ENCODE measurements at regions not wholly inside any gene's neighbourhood (a gene's known extent, or its start where the extent isn't known, plus 50 kb on each side); places are given as distances from the start of the nearest gene placed in this dataset.

DNA sequence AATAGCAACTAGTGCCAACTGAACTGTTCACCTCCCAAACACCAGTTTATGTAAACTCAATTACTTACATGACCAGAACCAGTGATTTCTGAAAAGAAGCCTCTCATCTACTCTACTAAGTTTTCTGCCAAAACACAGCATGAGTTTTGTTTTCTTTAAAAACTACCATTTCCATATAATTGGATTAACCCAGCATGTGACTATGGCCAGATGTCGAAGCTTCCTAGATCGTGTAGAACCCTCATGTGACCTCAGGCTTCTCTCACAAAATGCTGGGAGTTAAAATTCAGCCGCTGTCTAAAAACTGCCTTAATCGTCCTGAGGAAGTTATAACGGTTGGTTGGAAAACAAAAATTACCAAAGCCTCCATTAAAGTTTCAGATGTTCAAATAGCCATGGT, 303.5 kb downstream of the IRX1 start:
- Histone ChIP-seq H3T11ph (ENCODE audit: low read length) (no peak overlapping the region), H2BK20ac (ENCODE audit: low read depth, low read length, poor library complexity, severe bottlenecking) (no peak overlapping the region), H2BK5ac (ENCODE audit: insufficient read length, low read length) (no peak overlapping the region), H3K23ac (ENCODE audit: insufficient read length, low read depth, low read length) (no peak overlapping the region), H3K23me2 (ENCODE audit: insufficient read length, low read depth, low read length, poor library complexity, severe bottlenecking) (no peaks in the 10 kb centered on the region), H3K27ac (ENCODE audit: insufficient read length, low read depth, low read length) (no peak overlapping the region), H3K4me2 (ENCODE audit: insufficient read depth, insufficient read length, low read length) (no peak overlapping the region), H3K9ac (ENCODE audit: extremely low read depth, insufficient read length, low read length) (no peak overlapping the region), H2AFZ (ENCODE audit: low read length) (no peak overlapping the region), H4K8ac (replicated peaks; ENCODE audit: insufficient read length, low read depth, low read length) (no peak overlapping the region), H2AK5ac (ENCODE audit: insufficient read length, low read length) (no peak overlapping the region), H3K4me1 (ENCODE audit: insufficient read depth, low read length) (no peaks in the 10 kb centered on the region), H2BK15ac (ENCODE audit: low read depth, low read length) (no peak overlapping the region), H4K20me1 (ENCODE audit: control insufficient read depth, insufficient read depth, insufficient read length) (no peaks in the 10 kb centered on the region), H3K79me1 (ENCODE audit: insufficient read depth, low read depth, low read length, poor library complexity, severe bottlenecking) (no peaks in the 10 kb centered on the region), H3K9me3 (ENCODE audit: control insufficient read depth, low read depth, low read length) (no peaks in the 10 kb centered on the region), H3K18ac (ENCODE audit: insufficient read length, low read depth, low read length) (no peak overlapping the region), H4K5ac (ENCODE audit: insufficient read length, low read depth, low read length) (no peak overlapping the region), H2BK12ac (ENCODE audit: insufficient read length, low read depth, low read length) (no peak overlapping the region), H3K79me2 (ENCODE audit: insufficient read depth, low read length) (no peaks in the 10 kb centered on the region), H3K4ac (ENCODE audit: low read depth, low read length) (no peak overlapping the region), H3K27me3 (ENCODE audit: insufficient read depth, low read length) (no peaks in the 10 kb centered on the region), H2BK120ac (ENCODE audit: low read depth, low read length, poor library complexity, severe bottlenecking) (no peak overlapping the region), H4K91ac (ENCODE audit: insufficient read length, low read depth, low read length) (no peak overlapping the region), H3K56ac (ENCODE audit: insufficient read length, low read depth, low read length) (no peak overlapping the region), H3K14ac (ENCODE audit: insufficient read depth, low read length) (no peak overlapping the region)
- no CpG with 5 or more reads among the region's 5 CpGs for WGBS (ENCODE audit: extremely low coverage, insufficient read length, low lambda C conversion rate)
- H3K27ac Mint-ChIP-seq: no peak overlapping the region
- peaks cover 7 to 10% of the 10 kb centered on the region in 2 experiments for H3K4me1 Mint-ChIP-seq
- peaks cover 30% of the 10 kb centered on the region for H3K27me3 Mint-ChIP-seq (ENCODE audit: low read depth)
- TF ChIP-seq, protein P1, sequence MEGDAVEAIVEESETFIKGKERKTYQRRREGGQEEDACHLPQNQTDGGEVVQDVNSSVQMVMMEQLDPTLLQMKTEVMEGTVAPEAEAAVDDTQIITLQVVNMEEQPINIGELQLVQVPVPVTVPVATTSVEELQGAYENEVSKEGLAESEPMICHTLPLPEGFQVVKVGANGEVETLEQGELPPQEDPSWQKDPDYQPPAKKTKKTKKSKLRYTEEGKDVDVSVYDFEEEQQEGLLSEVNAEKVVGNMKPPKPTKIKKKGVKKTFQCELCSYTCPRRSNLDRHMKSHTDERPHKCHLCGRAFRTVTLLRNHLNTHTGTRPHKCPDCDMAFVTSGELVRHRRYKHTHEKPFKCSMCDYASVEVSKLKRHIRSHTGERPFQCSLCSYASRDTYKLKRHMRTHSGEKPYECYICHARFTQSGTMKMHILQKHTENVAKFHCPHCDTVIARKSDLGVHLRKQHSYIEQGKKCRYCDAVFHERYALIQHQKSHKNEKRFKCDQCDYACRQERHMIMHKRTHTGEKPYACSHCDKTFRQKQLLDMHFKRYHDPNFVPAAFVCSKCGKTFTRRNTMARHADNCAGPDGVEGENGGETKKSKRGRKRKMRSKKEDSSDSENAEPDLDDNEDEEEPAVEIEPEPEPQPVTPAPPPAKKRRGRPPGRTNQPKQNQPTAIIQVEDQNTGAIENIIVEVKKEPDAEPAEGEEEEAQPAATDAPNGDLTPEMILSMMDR (conservative IDR thresholded peaks at IDR 0.05): no peak
- H3K4me3 Mint-ChIP-seq: no peak overlapping the region
- H3K36me3 Mint-ChIP-seq (ENCODE audit: insufficient read depth in 1 of 3, low read depth in 3 of 3): peaks cover 0 to 13% (median 0%) of the 10 kb centered on the region in 3 experiments; a peak in 3 of 7 replicates
- no peak for DNase-seq
- peaks cover 13 to 16% of the 10 kb centered on the region in 2 experiments for H3K9me3 Mint-ChIP-seq

Measured in H9 (cell line).